ENCODE measurements at regions not wholly inside any gene's neighbourhood (a gene's known extent, or its start where the extent isn't known, plus 50 kb on each side); places are given as distances from the start of the nearest gene placed in this dataset.

GRCh38 chr15:59801649-59802048, 112.5 kb upstream of the BNIP2 start:
- Mint-ChIP-seq H3K4me1 (peaks cover 24 to 89% (median 74%) of the 10 kb centered on the region in 7 donors), H3K27me3 (peaks cover 0 to 23% (median 0%) of the 10 kb centered on the region in 5 donors), H3K27ac (peak overlapping the region; percentile 25 to 100 (median 94)), H3K4me3 (peak overlapping the region in 7 of 10 donors; percentile 32 to 64 (median 44)), H3K36me3 (peaks cover 8 to 36% (median 17%) of the 10 kb centered on the region in 5 donors), H3K9me3 (peaks cover 0 to 52% (median 15%) of the 10 kb centered on the region in 11 donors)
- CTCF ChIA-PET: interaction anchor here (0.7 to 3.4 kb wide), 4 partner anchors 16 to 49 kb away, joined by 3 to 26 read pairs (median 4); no protein-coding TSS in a partner anchor
- intact Hi-C loops (cut with micrococcal nuclease): loop anchor here (2.0 to 5.0 kb wide), 6 partner anchors 13 to 781 kb away; partner anchors contain the start of gene FOXB1 (in 1 of the 2)
- no peaks in the 10 kb centered on the region for H3K27me3 ChIP-seq (ENCODE audit: control insufficient read depth in 2 of 2, insufficient read depth in 2 of 2, low read length in 2 of 2)
- H3K4me3 ChIP-seq (ENCODE audit: low read length): no peak overlapping the region
- peaks cover 21 to 57% of the 10 kb centered on the region in 2 donors for H3K4me1 ChIP-seq (ENCODE audit: control insufficient read depth in 2 of 2, insufficient read depth in 2 of 2, low read length in 2 of 2)
- DNase-seq (no peak), ATAC-seq (no peak)
- POLR2A ChIA-PET: interaction anchor here (1.0 to 3.0 kb wide), 2 partner anchors 9 to 10 kb away, joined by 4 to 34 read pairs; no protein-coding TSS in a partner anchor
- no peaks in the 10 kb centered on the region for H3K9me3 ChIP-seq (ENCODE audit: control insufficient read depth in 2 of 3, low read length in 3 of 3)
- H3K36me3 ChIP-seq (ENCODE audit: control insufficient read depth in 2 of 3, insufficient read depth in 3 of 3, low read length in 3 of 3): no peaks in the 10 kb centered on the region
- H3K27ac ChIP-seq (ENCODE audit: low read depth, low read length): peak overlapping the region; percentile 76

- peak overlapping the region; percentile 38 to 96 (median 92) for H3K27ac Mint-ChIP-seq
- no peak for ATAC-seq
- DNase-seq: peak in 4 of 9 donors; percentile 24 to 40 (median 33)
- CTCF ChIA-PET: interaction anchor here (0.6 to 1.3 kb wide), 2 partner anchors 14 to 23 kb away, joined by 3 to 5 read pairs; no protein-coding TSS in a partner anchor
- Histone ChIP-seq H3K27me3 (ENCODE audit: control insufficient read depth in 2 of 2, insufficient read depth in 2 of 2, low read length in 2 of 2) (no peaks in the 10 kb centered on the region), H3K27ac (ENCODE audit: low read depth, low read length) (peak overlapping the region; percentile 70), H3K36me3 (ENCODE audit: control insufficient read depth in 2 of 3, insufficient read depth in 3 of 3, low read length in 3 of 3) (no peaks in the 10 kb centered on the region), H3K4me3 (ENCODE audit: low read length) (peak overlapping the region; percentile 4), H3K9me3 (ENCODE audit: control insufficient read depth in 2 of 3, low read length in 3 of 3) (no peaks in the 10 kb centered on the region), H3K4me1 (ENCODE audit: control insufficient read depth in 2 of 2, insufficient read depth in 2 of 2, low read length in 2 of 2) (peaks cover 28 to 74% of the 10 kb centered on the region in 2 donors)
- intact Hi-C loops (cut with micrococcal nuclease): no loop called here
- POLR2A ChIA-PET: interaction anchor here (1.1 kb wide), 1 partner anchor 9 kb away, joined by 6 read pairs; no protein-coding TSS in a partner anchor
- peaks cover 0 to 21% (median 6%) of the 10 kb centered on the region in 11 donors for H3K9me3 Mint-ChIP-seq
- H3K4me3 Mint-ChIP-seq: peak overlapping the region; percentile 44 to 75 (median 62)
- H3K27me3 Mint-ChIP-seq: peaks cover 0 to 25% (median 0%) of the 10 kb centered on the region in 5 donors
- peaks cover 0 to 15% (median 5%) of the 10 kb centered on the region in 5 donors for H3K36me3 Mint-ChIP-seq
- H3K4me1 Mint-ChIP-seq: peaks cover 27 to 97% (median 88%) of the 10 kb centered on the region in 7 donors
Observed at GRCh38 chr15:59798605-59798917, 109.4 kb upstream of the BNIP2 start.

- peaks cover 22 to 72% of the 10 kb centered on the region in 2 donors for H3K4me1 ChIP-seq (ENCODE audit: control insufficient read depth in 2 of 2, insufficient read depth in 2 of 2, low read length in 2 of 2)
- peak overlapping the region; percentile 38 to 96 (median 92) for H3K27ac Mint-ChIP-seq
- peaks cover 0 to 9% (median 3%) of the 10 kb centered on the region in 5 donors for H3K36me3 Mint-ChIP-seq
- CTCF ChIA-PET: interaction anchor here (0.6 to 1.3 kb wide), 3 partner anchors 14 to 1040 kb away, joined by 3 to 5 read pairs (median 3); no protein-coding TSS in a partner anchor
- no peaks in the 10 kb centered on the region for H3K36me3 ChIP-seq (ENCODE audit: control insufficient read depth in 2 of 3, insufficient read depth in 3 of 3, low read length in 3 of 3)
- intact Hi-C loops (cut with micrococcal nuclease): no loop called here
- DNase-seq (no peak), ATAC-seq (no peak)
- H3K27ac ChIP-seq (ENCODE audit: low read depth, low read length): peak overlapping the region; percentile 70
- no peaks in the 10 kb centered on the region for H3K27me3 ChIP-seq (ENCODE audit: control insufficient read depth in 2 of 2, insufficient read depth in 2 of 2, low read length in 2 of 2)
- peaks cover 0 to 15% (median 2%) of the 10 kb centered on the region in 11 donors for H3K9me3 Mint-ChIP-seq
- peak overlapping the region; percentile 44 to 75 (median 62) for H3K4me3 Mint-ChIP-seq
- peaks cover 0 to 27% (median 0%) of the 10 kb centered on the region in 5 donors for H3K27me3 Mint-ChIP-seq
- H3K4me1 Mint-ChIP-seq: peaks cover 28 to 97% (median 88%) of the 10 kb centered on the region in 7 donors
- H3K9me3 ChIP-seq (ENCODE audit: control insufficient read depth in 2 of 3, low read length in 3 of 3): no peaks in the 10 kb centered on the region
- POLR2A ChIA-PET: interaction anchor here (1.1 kb wide), 1 partner anchor 9 kb away, joined by 6 read pairs; no protein-coding TSS in a partner anchor
- H3K4me3 ChIP-seq (ENCODE audit: low read length): peak overlapping the region; percentile 4
Observed at GRCh38 chr15:59797756-59798604, 108.9 kb upstream of the BNIP2 start.

- peak overlapping the region; percentile 43 for H3K27ac ChIP-seq (ENCODE audit: low read depth, low read length)
- ChIA-PET POLR2A (interaction anchor here (0.6 to 3.8 kb wide), 3 partner anchors 9 to 54 kb away, joined by 3 to 34 read pairs (median 4); no protein-coding TSS in a partner anchor), CTCF (no interaction called here)
- intact Hi-C loops (cut with micrococcal nuclease): loop anchor here in 1 of 2 donors (1.0 to 2.0 kb wide), 2 partner anchors 9 to 16 kb away; no protein-coding TSS in a partner anchor
- ATAC-seq (peak; percentile 40), DNase-seq (peak in 1 of 9 donors; percentile 36)
- no peaks in the 10 kb centered on the region for H3K9me3 ChIP-seq (ENCODE audit: control insufficient read depth in 2 of 3, low read length in 3 of 3)
- Mint-ChIP-seq H3K27me3 (peaks cover 0 to 34% (median 0%) of the 10 kb centered on the region in 5 donors), H3K27ac (peak overlapping the region; percentile 15 to 96 (median 87)), H3K4me3 (peak overlapping the region; percentile 26 to 79 (median 55)), H3K4me1 (peaks cover 32 to 94% (median 89%) of the 10 kb centered on the region in 7 donors), H3K9me3 (peaks cover 0 to 4% (median 0%) of the 10 kb centered on the region in 11 donors), H3K36me3 (peaks cover 0 to 11% (median 0%) of the 10 kb centered on the region in 5 donors)
- H3K36me3 ChIP-seq (ENCODE audit: control insufficient read depth in 2 of 3, insufficient read depth in 3 of 3, low read length in 3 of 3): no peaks in the 10 kb centered on the region
- H3K27me3 ChIP-seq (ENCODE audit: control insufficient read depth in 2 of 2, insufficient read depth in 2 of 2, low read length in 2 of 2): no peaks in the 10 kb centered on the region
- H3K4me1 ChIP-seq (ENCODE audit: control insufficient read depth in 2 of 2, insufficient read depth in 2 of 2, low read length in 2 of 2): peaks cover 23 to 60% of the 10 kb centered on the region in 2 donors
- H3K4me3 ChIP-seq (ENCODE audit: low read length): peak overlapping the region; percentile 25
Observed at GRCh38 chr15:59794229-59794886, 105.2 kb upstream of the BNIP2 start.

- CTCF ChIA-PET: interaction anchor here (0.7 to 1.1 kb wide), 2 partner anchors 40 to 1083 kb away, joined by 3 read pairs; no protein-coding TSS in a partner anchor
- POLR2A ChIA-PET: interaction anchor here (0.7 to 3.8 kb wide), 5 partner anchors 8 to 28 kb away, joined by 5 to 34 read pairs (median 7); no protein-coding TSS in a partner anchor
- Mint-ChIP-seq H3K4me3 (peak overlapping the region; percentile 62 to 87 (median 76)), H3K36me3 (peaks cover 0 to 9% (median 0%) of the 10 kb centered on the region in 5 donors), H3K4me1 (peaks cover 27 to 92% (median 81%) of the 10 kb centered on the region in 7 donors), H3K27me3 (peaks cover 0 to 34% (median 0%) of the 10 kb centered on the region in 5 donors), H3K9me3 (no peaks in the 10 kb centered on the region), H3K27ac (peak overlapping the region in 8 of 9 donors; percentile 85 to 98 (median 90))
- no peaks in the 10 kb centered on the region for H3K9me3 ChIP-seq (ENCODE audit: control insufficient read depth in 2 of 3, low read length in 3 of 3)
- H3K36me3 ChIP-seq (ENCODE audit: control insufficient read depth in 2 of 3, insufficient read depth in 3 of 3, low read length in 3 of 3): no peaks in the 10 kb centered on the region
- ATAC-seq (peak; percentile 62), DNase-seq (peak in 7 of 9 donors; percentile 28 to 69 (median 53))
- H3K27me3 ChIP-seq (ENCODE audit: control insufficient read depth in 2 of 2, insufficient read depth in 2 of 2, low read length in 2 of 2): no peaks in the 10 kb centered on the region
- peaks cover 17 to 53% of the 10 kb centered on the region in 2 donors for H3K4me1 ChIP-seq (ENCODE audit: control insufficient read depth in 2 of 2, insufficient read depth in 2 of 2, low read length in 2 of 2)
- no peak overlapping the region for H3K4me3 ChIP-seq (ENCODE audit: low read length)
- intact Hi-C loops (cut with micrococcal nuclease): no loop called here
- H3K27ac ChIP-seq (ENCODE audit: low read depth, low read length): peak overlapping the region; percentile 52
Observed at GRCh38 chr15:59792359-59792758, 103.2 kb upstream of the BNIP2 start.
